ENCODE measurements at regions not wholly inside any gene's neighbourhood (a gene's known extent, or its start where the extent isn't known, plus 50 kb on each side); places are given as distances from the start of the nearest gene placed in this dataset.

DNA sequence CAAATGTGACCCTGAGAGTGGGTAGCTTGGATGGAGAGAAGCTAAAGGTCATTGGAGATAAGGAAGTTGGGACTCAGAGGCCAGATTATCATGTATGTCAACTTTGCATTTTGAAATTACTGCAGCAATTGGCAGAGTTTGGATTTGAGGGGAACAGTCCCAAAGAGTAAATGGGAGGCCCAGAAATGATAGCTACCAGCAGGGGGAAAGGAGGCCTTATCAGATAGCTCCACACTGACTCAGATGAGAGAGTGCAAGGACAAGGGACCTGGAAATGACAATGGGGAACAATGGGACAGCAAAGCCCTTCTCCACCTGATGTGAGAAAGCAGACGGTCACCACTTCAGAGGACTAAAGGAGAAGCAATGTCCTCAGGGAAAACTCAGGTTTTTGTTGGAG is 201.5 kb upstream of the JADE1 start:
- Histone ChIP-seq H3K27me3 (ENCODE audit: insufficient read depth, poor library complexity, severe bottlenecking) (no peaks in the 10 kb centered on the region), H3K4me3 (replicated peaks; ENCODE audit: insufficient read depth, low read length) (no peak overlapping the region), H3K27ac (replicated peaks) (no peak overlapping the region)
- no peak for DNase-seq (ENCODE audit: low read depth in 1 of 2, low spot score in 1 of 2)
- TF ChIP-seq SPI1 (IDR thresholded peaks at IDR 0.05; ENCODE audit: borderline replicate concordance, low read depth) (no peak), POLR2AphosphoS5 (IDR thresholded peaks at IDR 0.05; ENCODE audit: low read depth) (no peak), GABPA (IDR thresholded peaks at IDR 0.05; ENCODE audit: low read depth) (no peak)
- TF ChIP-seq, protein P1, sequence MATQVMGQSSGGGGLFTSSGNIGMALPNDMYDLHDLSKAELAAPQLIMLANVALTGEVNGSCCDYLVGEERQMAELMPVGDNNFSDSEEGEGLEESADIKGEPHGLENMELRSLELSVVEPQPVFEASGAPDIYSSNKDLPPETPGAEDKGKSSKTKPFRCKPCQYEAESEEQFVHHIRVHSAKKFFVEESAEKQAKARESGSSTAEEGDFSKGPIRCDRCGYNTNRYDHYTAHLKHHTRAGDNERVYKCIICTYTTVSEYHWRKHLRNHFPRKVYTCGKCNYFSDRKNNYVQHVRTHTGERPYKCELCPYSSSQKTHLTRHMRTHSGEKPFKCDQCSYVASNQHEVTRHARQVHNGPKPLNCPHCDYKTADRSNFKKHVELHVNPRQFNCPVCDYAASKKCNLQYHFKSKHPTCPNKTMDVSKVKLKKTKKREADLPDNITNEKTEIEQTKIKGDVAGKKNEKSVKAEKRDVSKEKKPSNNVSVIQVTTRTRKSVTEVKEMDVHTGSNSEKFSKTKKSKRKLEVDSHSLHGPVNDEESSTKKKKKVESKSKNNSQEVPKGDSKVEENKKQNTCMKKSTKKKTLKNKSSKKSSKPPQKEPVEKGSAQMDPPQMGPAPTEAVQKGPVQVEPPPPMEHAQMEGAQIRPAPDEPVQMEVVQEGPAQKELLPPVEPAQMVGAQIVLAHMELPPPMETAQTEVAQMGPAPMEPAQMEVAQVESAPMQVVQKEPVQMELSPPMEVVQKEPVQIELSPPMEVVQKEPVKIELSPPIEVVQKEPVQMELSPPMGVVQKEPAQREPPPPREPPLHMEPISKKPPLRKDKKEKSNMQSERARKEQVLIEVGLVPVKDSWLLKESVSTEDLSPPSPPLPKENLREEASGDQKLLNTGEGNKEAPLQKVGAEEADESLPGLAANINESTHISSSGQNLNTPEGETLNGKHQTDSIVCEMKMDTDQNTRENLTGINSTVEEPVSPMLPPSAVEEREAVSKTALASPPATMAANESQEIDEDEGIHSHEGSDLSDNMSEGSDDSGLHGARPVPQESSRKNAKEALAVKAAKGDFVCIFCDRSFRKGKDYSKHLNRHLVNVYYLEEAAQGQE (IDR thresholded peaks at IDR 0.05; ENCODE audit: insufficient replicate concordance, low read depth) = no peak
- TF ChIP-seq, protein P2, sequence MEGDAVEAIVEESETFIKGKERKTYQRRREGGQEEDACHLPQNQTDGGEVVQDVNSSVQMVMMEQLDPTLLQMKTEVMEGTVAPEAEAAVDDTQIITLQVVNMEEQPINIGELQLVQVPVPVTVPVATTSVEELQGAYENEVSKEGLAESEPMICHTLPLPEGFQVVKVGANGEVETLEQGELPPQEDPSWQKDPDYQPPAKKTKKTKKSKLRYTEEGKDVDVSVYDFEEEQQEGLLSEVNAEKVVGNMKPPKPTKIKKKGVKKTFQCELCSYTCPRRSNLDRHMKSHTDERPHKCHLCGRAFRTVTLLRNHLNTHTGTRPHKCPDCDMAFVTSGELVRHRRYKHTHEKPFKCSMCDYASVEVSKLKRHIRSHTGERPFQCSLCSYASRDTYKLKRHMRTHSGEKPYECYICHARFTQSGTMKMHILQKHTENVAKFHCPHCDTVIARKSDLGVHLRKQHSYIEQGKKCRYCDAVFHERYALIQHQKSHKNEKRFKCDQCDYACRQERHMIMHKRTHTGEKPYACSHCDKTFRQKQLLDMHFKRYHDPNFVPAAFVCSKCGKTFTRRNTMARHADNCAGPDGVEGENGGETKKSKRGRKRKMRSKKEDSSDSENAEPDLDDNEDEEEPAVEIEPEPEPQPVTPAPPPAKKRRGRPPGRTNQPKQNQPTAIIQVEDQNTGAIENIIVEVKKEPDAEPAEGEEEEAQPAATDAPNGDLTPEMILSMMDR (IDR thresholded peaks at IDR 0.05; ENCODE audit: insufficient read depth, low read length) = no peak

DNA sequence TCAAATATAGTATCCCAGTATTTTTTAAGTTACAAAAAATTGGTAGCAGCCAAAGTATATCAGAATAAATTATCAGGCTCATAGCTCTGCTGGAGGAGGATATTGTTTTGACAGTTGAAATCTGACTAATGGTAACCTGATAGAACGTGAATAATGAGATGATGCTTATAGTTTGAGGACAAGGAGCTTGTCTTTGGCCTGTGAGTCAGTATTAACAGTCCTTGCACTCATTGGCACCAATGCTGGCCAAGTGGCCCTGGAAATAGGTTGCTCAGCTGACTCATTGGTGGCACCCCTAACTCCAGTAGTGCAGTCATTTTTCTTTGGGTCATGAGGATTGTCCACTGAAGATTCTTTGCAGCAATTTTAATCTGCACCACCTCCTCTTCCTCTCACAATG is 203.3 kb upstream of the JADE1 start:
- no peak for TF ChIP-seq SPI1 (IDR thresholded peaks at IDR 0.05; ENCODE audit: borderline replicate concordance, low read depth)
- TF ChIP-seq GABPA (IDR thresholded peaks at IDR 0.05; ENCODE audit: low read depth) = no peak
- TF ChIP-seq, protein P2 (IDR thresholded peaks at IDR 0.05; ENCODE audit: insufficient read depth, low read length) = no peak
- TF ChIP-seq, protein P1 (IDR thresholded peaks at IDR 0.05; ENCODE audit: insufficient replicate concordance, low read depth) = no peak
- no peak for TF ChIP-seq POLR2AphosphoS5 (IDR thresholded peaks at IDR 0.05; ENCODE audit: low read depth)
- Histone ChIP-seq H3K27me3 (ENCODE audit: insufficient read depth, poor library complexity, severe bottlenecking) (no peaks in the 10 kb centered on the region), H3K27ac (replicated peaks) (no peak overlapping the region), H3K4me3 (replicated peaks; ENCODE audit: insufficient read depth, low read length) (no peak overlapping the region)
- DNase-seq (ENCODE audit: low read depth in 1 of 2, low spot score in 1 of 2) = no peak

DNA sequence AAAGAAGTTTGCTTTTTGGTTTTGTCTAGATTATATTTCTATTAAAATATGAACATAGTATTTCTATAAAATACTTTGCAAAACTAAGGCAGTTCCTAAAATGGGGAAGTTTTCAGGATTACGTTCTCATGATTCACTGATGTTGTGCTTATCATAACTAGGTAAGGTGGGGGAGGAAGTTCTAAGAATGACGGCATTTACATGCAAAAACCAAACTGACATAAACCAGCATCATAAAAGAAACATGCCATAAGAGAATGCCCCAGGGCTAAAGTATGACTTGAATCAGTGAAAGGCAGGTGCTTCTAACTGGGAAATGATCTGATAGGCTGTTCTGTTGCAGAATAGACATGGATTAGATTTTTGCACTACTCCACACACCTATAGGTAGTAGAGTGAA is 204.7 kb upstream of the JADE1 start:
- DNase-seq (ENCODE audit: low read depth in 1 of 2, low spot score in 1 of 2) = no peak
- Histone ChIP-seq H3K27me3 (ENCODE audit: insufficient read depth, poor library complexity, severe bottlenecking) (no peaks in the 10 kb centered on the region), H3K27ac (replicated peaks) (no peak overlapping the region), H3K4me3 (replicated peaks; ENCODE audit: insufficient read depth, low read length) (no peak overlapping the region)
- TF ChIP-seq POLR2AphosphoS5 (IDR thresholded peaks at IDR 0.05; ENCODE audit: low read depth) (no peak), GABPA (IDR thresholded peaks at IDR 0.05; ENCODE audit: low read depth) (no peak), SPI1 (IDR thresholded peaks at IDR 0.05; ENCODE audit: borderline replicate concordance, low read depth) (no peak)
- TF ChIP-seq, protein P1 (IDR thresholded peaks at IDR 0.05; ENCODE audit: insufficient replicate concordance, low read depth) = no peak
- TF ChIP-seq, protein P2 (IDR thresholded peaks at IDR 0.05; ENCODE audit: insufficient read depth, low read length) = no peak
